VCaP (cell line): ENCODE measurements at regions not wholly inside any gene's neighbourhood (a gene's known extent, or its start where the extent isn't known, plus 50 kb on each side); places are given as distances from the start of the nearest gene placed in this dataset.

Experiments
- H3K27ac ChIP-seq: fragments of 450-650 bp; 2 replicates; pipeline ENCODE4 v1.5.1; 2017
- TF ChIP-seq, protein P1 (sequence below): fragments of 450-650 bp; conservative IDR thresholded peaks from 2 replicates; pipeline ENCODE4 v1.5.1; 2017; ENCODE audit warnings: mild to moderate bottlenecking, moderate library complexity

DNA sequence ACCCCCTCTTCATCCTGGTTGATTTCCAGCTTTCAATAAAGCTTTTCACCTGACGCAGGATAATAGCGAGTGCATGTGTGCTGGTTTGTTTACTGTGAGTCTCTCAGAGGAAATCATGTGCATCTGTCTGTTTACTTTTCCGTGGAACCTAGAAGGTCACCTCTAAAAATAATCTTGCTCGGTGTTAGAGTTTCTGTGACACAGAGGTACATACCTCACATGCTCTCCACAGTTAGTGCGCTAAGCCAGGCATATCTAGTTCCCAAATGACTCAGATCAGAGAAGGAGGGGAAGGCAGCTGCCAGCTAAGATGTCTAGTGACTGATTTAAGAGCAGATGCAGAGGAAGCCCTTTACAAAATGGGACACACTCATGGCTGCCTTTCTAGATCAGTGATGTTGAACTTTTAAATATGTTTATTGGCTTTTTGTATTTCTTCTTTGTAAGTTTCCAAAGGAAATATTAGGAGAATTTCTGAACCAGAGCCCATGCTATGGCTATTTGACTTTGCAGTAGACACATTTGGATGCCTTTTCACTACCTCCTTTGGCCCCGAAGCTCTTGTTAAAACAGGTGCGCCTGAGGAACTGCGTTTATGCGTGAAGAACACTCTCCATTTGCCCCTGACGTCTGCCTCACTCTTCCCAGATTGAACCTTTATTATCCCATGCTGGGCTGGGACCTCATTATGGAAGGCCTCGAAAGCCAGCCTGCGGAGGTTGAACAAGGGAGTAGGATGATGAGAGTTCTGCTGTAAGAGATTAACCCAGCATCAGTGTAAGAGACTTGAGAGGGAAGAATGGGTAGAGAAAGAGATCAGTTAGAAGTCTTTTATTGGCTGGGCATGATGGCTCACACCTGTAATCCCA lies 145.6 kb downstream of the FAM161A start:
- TF ChIP-seq, protein P1, sequence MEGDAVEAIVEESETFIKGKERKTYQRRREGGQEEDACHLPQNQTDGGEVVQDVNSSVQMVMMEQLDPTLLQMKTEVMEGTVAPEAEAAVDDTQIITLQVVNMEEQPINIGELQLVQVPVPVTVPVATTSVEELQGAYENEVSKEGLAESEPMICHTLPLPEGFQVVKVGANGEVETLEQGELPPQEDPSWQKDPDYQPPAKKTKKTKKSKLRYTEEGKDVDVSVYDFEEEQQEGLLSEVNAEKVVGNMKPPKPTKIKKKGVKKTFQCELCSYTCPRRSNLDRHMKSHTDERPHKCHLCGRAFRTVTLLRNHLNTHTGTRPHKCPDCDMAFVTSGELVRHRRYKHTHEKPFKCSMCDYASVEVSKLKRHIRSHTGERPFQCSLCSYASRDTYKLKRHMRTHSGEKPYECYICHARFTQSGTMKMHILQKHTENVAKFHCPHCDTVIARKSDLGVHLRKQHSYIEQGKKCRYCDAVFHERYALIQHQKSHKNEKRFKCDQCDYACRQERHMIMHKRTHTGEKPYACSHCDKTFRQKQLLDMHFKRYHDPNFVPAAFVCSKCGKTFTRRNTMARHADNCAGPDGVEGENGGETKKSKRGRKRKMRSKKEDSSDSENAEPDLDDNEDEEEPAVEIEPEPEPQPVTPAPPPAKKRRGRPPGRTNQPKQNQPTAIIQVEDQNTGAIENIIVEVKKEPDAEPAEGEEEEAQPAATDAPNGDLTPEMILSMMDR, result no peak
- H3K27ac ChIP-seq, result peak overlapping the region; percentile 99

- TF ChIP-seq, protein P1, result no peak
- H3K27ac ChIP-seq, result peak overlapping the region; percentile 99
Measured at GRCh38 chr2:61705625-61706024, 148.2 kb downstream of the FAM161A start.

GRCh38 chr2:61704364-61704763 lies 149.5 kb downstream of the FAM161A start:
- TF ChIP-seq, protein P1, result no peak
- peak overlapping the region; percentile 99; the same call in 1 of the 2 replicates for H3K27ac ChIP-seq

GRCh38 chr2:61702088-61702467 lies 151.8 kb downstream of the FAM161A start:
- peak overlapping the region; percentile 99 for H3K27ac ChIP-seq
- TF ChIP-seq, protein P1, result no peak

- no peak overlapping the region for H3K27ac ChIP-seq
- TF ChIP-seq, protein P1, result no peak
Measured at GRCh38 chr2:61700464-61700863, 153.4 kb downstream of the FAM161A start.

DNA sequence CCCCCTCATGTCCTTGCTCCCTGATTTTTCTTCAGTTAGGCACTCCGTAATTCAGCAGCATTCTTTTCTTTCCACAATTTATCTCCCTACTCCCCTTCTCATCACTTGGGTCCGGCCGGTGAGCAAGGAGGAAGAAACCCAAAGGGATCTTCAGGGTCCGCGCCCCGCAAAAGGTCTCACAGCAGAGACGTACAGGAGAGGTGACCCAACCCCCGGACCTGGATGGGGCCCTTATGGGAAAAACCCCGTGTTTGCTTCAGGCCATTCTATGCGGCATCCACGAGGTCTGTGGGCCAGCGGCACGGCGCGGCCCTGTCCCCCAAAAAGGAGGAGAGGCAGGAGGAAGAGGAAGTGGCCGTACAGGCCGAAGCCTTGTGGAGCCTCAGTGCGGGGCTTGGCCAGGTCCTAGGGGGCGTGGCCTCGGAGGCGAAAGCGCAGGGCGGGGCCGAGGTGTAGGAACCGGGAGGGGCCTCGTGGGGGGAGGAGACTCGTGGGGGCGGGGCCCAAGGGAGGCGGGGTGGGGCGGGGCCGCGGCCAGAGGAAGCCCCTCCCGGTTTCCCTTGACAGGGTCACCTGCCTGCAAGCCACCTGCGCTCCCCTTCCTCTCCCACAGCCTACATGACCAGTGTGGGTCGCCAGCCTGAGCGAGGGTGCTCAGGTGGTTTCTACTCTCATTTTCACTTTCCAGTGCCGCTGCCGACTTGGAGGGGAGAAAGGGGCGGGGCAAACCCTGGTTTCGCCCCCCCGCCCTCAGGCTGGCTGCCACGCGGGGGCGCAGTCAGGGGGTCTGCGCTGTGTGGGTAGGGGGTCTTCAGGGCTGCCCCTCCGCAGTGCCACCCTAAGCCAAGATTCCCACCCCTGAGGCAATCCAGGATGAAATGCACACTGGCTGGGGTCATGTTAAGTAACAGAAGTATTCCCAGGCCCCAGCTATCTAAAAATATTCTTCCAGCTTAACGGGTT lies 156.4 kb upstream of the XPO1 start:
- TF ChIP-seq, protein P1, result peak; percentile 73
- peak overlapping the region; percentile 78 for H3K27ac ChIP-seq

GRCh38 chr2:61693744-61694143 lies 155.6 kb upstream of the XPO1 start:
- H3K27ac ChIP-seq, result peak overlapping the region; percentile 78; the same call in 1 of the 2 replicates
- TF ChIP-seq, protein P1, result no peak
